HG03442 (cell line): ENCODE measurements at regions not wholly inside any gene's neighbourhood (a gene's known extent, or its start where the extent isn't known, plus 50 kb on each side); places are given as distances from the start of the nearest gene placed in this dataset.
"Not testable (repeated sequence)": the region's sequence is repeated elsewhere in the genome, so short reads cannot be mapped to it uniquely, and the experiment has no call there.

Source experiments
- ATAC-seq: cut with Tn5 transposase; IDR thresholded peaks from one replicate; pipeline ENCODE4 v1.9.1; 2021; ENCODE audit warnings: mild to moderate bottlenecking, moderate library complexity; ENCODE audit not compliant: unreplicated experiment

DNA sequence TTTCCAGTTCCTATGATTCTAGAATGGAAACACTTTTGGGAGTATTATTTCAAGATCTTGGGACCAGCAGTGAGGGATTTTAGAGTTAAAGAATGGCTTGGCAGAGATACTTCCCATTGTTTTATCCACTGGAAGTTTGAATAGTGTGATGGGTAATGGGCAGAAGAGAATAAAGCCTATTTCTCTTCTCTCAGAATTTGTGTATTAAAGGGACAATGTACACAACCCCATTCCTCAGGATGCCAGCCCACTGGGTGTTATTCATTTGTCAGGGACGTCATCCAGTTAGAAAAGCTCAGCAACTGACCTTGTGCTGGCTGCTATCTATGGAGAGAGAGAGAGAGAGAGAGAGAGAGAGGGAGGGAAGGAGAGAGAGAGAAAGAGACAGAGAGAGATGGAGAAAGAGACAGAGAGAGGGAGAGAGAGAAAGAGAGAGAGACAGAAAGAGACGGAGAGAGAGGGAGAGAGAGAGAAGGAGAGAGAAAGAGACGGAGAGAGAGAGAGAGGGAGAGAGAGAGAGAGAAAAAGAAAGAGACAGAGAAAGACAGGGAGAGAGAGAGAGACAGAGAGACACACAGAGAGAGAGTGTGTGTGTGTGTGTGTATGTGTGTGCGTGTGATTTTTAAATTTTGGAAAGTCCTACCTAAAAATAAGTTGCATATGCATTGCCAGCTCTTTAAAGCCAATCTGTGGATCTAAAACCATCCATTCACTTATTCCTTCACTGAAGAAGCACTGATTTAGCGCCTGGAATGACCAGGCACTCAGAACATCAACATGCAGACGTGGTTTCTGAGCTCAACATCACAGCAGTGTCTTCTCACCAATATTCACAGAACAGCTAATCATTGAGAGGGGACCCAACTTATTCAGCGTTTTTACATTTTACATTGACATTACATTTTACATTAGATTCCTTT lies 388.8 kb downstream of the THBS2 start:
- no peak for ATAC-seq

DNA sequence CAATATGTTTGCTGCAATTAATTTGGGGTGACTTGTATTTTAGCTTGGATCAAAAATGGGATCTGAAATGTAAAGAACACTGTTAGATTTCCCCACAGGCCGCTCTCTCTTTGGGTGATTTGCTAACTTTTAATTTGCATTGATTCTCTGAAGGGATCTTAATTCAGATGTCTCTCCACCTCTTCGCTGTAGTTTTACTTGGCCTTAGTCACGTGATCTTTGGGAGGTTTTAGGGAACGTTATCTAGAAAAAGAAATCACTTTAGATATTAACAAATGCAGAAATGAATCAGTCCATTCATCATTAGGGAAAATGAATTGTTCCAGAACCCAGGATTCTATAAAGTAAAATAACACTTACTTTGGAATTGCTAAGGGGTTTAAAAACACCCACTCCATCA lies 390.2 kb downstream of the THBS2 start:
- no peak for ATAC-seq

DNA sequence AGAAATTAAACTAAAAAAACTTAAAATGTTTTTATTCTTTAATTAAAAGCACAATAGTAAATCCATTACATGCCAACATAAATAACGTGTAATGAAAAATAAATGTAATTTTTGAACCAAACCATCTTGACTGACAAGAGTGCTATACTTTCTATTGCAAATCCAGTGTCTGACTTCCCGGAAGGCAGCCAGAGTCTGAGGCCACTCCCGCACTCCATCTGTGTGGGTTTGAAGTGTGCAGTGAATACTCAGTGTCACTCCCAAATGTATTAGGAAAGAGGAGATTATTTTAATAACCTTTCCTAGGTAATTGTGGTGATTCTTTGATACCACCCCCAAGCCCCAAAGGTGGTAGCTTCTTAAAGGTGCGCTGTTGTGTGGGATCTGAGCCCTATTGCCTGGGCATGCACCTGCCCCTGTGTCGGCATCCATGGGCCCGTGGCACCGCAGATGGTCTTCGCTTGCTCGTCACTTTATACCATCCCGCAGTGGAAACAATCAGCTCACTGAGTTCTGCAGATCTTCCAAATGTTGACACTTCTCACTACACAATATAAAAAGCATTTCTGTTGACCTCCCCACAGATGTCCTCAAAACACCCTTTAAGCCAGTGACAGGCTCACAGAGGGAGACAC lies 391.2 kb downstream of the THBS2 start:
- no peak for ATAC-seq

DNA sequence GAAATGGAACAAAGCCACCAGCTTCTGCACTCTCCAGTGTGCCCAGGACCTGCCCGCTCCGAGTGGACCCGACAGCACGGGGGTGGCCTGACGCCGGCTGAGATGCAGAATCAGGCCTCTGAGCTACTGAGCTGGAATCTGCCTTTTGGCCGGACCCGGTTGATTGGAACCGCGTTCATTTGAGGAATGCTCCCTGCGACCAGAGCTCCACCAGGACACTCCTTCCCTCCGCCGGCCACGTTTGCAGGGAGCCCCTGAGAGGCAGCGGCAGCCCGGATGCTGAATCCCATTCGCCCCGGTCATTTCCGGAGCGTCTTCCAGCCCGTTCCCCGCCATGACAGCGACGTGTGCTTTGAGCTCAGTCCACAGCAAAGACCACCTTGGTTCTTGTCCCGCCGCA lies 392.7 kb downstream of the THBS2 start:
- ATAC-seq, result no peak

DNA sequence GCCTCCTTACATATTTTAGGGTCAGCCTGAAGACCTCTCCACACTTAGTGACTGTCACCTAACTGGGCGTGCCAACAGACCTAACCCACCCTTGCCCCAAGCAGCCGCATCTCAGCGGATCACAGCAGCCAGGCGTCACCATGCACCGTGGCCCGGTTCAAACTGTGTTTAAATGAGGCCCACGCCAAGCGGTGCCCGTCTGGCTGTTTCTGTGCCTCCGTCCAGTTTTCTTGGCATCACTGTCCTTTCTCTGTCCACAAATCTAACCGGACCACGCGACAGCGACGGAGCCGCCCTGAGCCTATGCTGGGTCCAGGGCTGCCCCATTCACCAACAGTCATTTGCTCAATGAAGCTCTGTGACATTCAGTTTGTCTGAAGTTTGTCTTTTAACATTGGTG lies 393.3 kb downstream of the THBS2 start:
- ATAC-seq, result no peak

DNA sequence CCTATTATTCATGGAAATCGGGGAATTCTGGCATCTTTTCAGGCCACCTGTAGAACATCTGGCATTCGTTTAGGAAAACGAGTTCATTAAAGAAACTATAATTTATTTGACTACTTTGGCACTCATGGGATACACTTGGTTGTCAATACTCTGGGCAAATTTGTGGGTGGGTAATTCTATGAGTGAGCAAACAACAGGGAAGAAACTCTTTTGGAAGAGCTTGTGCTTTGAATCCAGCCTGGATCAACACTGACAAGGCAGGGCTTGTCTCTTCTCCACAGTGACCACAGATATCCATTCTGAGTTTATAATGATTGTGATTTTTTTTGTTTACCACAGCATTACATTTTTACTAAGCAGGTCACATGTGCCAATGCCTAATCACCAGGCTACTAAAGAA lies 394.7 kb downstream of the THBS2 start:
- no peak for ATAC-seq

DNA sequence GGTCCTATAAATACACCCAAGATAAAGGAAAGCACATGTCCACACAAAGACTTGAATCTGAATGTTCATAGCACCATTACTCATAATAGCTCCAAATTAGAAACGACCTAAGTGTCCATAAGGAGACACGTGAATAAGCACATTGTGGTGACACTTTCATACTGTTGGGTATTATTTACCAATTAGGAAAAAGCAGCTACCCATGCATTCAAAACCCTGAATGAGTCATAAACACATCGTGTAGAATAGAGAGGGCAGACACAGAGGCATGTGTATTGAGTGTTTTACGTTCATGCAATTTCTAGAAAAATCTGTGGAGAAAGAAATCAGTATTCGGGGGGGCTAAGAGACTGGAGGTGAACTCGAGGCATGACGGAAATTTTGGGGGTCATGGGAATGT lies 396.7 kb downstream of the THBS2 start:
- no peak for ATAC-seq

DNA sequence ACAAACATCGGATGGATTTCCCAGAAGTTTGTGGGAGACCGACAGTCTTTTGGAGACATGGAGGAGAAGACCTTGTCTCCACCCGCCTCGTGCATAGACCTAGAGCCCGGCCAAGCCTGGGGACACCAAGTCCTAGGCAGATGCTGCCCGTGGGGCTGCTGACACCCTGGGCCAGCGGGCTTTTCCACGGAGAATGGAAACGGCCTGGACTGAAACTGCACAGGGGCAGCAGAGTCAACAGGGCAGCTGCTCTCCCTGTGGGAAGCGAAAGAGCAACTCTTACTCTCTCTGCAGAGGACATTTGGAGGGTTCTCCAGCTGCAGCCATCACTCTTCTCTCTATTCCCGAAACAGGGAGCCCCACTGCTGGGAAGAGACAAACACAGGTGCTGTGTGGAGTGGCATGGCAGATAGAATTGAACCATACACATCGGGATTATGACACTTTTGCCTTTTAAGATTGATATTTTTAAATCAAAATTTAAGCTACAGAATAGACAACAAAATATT lies 401.2 kb downstream of the THBS2 start:
- ATAC-seq, result no peak

DNA sequence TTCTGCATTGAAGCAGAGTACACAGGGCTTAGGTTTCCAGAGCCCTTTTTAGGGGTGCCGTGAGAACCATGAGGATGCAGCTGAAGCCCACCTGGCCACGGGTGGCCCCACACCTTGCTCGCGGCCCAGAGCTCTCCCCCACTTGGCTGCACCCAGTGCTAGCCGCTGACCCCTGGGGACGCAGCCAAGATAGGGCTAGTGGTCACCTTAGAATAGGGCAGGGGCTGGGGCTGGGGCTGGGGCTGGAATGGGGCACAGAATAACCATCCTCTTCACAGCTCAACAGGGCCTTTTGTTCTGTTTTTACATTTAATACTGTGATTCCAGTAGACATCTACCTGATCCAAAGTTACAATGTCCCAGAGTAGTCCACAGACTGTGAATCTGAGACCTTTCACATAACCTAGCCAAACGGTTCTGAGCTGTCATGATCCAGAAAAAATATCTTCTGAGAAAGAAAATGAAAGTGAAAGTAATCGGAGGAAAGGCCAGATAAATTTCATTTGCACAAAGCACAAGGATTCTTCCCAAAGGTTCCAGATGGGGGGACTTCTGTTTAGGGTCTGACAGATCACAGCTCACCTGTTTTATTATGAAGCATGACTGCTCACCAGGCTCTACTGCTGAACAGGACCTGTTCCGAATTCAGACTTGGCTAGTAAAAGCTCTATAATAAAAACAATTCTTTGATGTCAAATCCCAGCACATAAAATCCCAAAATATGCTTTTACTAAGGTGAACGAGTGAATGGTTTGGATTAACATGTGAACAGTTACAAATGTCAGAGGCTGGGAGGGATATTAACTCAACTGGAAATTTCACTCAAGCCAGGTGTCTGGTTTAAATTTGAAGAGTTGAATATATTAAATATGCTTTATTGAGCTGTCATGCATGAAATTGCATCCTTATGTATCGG lies 401.9 kb downstream of the THBS2 start:
- no peak for ATAC-seq

DNA sequence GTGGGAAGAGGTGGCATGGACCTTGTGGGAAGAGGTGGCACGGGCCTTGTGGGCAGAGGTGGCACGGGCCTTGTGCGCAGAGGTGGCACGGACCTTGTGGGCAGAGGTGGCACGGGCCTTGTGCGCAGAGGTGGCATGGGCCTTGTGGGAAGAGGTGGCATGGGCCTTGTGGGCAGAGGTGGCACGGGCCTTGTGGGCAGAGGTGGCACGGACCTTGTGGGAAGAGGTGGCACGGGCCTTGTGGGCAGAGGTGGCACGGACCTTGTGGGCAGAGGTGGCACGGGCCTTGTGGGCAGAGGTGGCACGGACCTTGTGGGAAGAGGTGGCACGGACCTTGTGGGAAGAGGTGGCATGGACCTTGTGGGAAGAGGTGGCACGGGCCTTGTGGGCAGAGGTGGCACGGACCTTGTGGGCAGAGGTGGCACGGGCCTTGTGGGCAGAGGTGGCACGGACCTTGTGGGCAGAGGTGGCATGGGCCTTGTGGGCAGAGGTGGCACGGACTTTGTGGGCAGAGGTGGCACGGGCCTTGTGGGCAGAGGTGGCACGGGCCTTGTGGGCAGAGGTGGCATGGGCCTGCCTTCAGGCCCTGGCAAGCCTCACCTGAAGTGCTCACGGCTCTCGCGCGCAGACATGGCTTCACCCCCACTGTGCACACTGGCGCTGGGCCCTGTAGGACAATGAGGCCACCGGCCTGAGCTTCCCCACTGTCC lies 403.5 kb downstream of the THBS2 start:
- not testable (repeated sequence) for ATAC-seq

DNA sequence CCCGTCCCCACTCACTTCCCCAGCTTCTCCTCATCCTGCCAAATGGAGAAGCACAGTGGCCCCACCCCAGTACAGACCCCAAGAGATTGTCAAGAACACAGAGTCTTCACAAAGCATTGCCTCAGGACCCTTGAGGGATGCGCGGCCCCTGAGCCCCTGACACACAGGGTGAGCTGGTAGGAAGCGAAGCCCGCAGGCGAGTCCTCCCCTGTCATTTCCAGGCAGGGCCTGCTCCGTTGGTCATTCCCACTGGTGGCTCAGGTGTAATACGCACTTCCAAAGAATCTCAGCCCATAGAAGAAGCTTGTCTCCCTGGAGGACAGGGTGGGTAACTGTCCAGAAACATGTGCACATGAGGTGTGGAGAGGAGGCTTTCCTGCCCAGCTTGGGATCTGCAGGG lies 404.2 kb downstream of the THBS2 start:
- no peak for ATAC-seq

DNA sequence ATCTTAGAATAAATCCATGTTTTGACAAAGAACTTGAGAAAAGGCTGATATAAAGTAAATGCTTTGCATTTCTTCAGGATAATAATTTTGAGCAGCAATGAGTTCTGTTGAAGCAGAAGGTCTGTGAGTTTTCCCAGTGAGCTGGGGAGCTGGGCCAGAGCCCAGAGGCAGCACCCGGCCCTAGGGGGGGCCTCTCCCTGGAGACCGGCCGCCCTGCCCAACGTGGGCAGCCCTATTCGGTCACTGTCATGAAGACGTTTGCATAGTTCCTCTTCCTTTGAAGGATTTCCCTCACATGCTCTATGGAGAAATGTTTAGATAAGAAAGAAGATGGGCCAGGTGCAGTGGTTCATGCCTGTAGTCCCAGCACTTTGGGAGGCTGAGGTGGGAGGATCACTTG lies 404.8 kb downstream of the THBS2 start:
- no peak for ATAC-seq

DNA sequence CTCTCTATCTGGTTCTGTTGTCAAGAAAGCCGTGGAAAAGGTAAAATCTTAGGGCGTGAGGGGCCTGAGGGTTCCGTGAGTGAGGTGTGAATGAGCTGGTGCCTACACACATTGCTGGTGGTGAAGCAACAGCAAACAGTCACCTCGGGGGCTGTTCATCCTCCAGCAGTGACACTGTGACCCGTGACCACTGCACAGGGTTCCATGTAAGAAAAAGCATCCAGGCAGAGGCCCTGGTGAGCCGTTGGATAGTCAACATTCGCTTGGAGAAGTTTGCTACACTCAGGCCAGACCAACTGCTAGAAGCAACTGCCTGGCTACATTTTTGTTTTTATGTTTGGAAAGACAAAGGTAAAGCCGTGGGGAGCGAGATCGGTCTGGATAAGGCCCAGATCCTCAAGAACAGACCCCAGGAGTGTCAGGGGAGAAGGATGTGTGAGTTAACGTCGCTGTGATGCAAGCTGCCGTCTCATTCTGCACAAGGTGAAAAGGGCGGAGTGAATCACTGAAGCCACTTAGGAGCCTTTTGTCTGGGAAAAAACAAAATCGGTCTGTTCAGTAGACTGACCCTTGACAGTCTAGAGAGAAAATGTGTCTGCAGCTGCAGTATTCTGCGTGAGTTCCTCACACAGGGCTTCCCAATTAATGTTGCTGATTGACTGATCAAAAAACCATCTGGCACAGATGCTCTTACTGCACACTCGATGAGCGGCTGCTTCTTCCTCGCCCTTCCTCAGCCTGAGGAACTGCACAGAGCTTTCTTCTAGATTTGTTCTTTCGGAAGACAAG lies 404.0 kb downstream of the SMOC2 start:
- no peak for ATAC-seq

DNA sequence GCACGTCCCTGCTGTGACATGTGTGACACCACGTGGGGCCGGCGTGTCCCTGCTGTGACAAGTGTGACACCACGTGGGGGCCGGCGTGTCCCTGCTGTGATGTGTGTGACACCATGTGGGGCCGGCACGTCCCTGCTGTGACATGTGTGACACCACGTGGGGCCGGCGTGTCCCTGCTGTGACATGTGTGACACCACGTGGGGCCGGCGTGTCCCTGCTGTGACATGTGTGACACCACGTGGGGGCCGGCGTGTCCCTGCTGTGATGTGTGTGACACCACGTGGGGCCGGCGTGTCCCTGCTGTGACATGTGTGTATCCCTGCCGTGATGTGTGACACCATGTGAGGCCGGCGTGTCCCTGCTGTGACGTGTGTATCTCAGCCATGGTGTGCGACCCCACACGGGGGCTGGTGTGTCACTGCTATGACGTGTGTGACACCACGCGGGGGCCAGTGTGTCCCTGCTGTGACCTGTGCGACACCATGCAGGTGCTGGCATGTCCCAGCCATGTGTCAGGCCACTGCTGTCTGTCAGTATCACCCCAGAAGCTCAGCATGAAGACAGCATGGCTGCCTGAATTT lies 401.7 kb downstream of the SMOC2 start:
- not testable (repeated sequence) for ATAC-seq

DNA sequence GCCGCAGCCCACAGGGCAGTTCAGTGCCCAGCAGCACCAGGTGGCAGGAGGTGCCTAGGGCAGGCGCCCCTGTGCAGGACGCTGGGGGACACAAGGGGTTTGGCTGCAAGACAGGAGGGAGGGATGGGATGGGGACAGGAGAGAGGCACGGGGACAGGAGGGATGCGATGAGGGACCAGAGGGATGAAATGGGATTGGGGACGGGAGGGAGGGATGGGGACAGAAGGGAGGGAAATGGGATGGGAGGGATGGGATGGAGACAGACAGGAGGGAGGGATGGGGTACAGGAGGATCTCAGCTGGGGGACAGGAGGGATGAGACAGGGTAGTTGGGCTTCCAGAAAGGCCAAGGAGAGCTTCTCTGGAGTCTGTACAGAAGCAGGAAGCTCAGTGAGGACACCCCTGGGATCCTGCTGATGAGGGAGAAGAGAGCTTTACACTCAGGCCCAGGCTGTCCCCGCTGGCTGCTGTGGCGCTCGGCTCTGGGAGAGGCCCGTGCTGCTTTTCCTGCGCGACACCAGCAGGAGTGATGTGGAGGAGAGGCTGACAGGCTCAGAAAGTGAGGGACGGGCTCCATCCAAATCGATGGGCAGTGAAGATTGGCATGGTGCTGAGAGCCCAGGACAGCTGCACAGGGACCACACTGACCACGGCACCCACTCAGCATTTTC lies 400.8 kb downstream of the SMOC2 start:
- no peak for ATAC-seq

DNA sequence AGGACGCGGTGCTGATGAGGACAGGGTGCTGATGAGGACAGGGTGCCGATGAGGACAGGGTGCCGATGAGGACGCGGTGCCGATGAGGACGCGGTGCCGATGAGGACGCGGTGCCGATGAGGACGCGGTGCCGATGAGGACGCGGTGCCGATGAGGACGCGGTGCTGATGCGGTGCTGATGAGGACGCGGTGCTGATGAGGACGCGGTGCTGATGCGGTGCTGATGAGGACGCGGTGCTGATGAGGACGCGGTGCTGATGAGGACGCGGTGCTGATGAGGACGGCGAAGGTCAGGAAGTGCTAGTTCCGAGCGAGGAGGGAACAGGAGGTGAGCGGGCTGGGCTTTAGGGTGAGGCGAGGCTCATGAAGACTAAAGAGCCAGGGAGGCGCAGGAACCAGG lies 399.9 kb downstream of the SMOC2 start:
- ATAC-seq, result not testable (repeated sequence)

DNA sequence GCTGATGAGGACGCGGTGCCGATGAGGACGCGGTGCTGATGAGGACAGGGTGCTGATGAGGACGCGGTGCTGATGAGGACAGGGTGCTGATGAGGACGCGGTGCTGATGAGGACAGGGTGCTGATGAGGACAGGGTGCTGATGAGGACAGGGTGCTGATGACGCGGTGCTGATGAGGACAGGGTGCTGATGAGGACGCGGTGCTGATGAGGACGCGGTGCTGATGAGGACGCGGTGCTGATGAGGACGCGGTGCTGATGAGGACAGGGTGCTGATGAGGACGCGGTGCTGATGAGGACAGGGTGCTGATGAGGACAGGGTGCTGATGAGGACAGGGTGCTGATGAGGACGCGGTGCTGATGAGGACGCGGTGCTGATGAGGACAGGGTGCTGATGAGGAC lies 399.3 kb downstream of the SMOC2 start:
- not testable (repeated sequence) for ATAC-seq

DNA sequence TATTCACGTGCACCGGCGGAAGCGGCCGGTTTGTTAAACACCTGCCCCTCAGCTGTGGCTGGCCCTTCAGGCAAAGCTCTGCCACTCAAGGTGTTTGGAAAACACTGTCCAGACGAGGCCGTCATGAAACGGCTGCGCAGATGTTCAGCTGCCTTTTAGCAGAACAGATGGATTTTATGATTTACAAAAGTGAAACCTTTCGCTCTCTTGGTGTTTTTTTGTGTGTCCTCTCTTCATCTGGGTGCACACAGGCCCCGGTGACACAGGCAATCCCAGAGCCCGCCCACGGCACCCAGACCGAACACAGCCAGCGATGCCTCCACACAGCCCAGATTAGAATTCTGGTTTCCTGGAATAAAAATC lies 397.0 kb downstream of the SMOC2 start:
- ATAC-seq, result no peak
